ENCODE measurements at regions not wholly inside any gene's neighbourhood (a gene's known extent, or its start where the extent isn't known, plus 50 kb on each side); places are given as distances from the start of the nearest gene placed in this dataset.

DNA sequence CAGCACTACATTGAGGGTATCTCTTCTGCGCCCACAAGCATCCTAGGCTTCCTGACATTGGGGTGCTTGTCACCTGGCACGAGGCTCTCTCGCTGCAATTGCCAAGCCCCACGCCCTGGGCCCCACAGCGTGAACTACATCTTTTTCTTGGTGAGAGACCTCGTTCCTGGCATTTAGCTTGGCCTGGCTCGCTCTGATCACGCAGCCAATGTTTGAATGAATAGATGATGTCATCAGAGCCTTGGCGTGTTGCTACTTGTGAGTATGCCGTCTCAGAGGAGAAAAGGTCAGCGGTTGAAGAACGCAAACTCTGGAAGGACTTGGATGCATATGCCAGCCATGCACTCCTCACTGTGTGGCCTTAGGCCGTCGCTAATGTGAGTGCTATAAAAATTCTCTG, 150.2 kb upstream of the AUTS2 start (continued):
- TF ChIP-seq HDAC6 (IDR thresholded peaks at IDR 0.05; ENCODE audit: low read depth, low read length), result no peak

Data from H1 (cell line).